ENCODE measurements at regions not wholly inside any gene's neighbourhood (a gene's known extent, or its start where the extent isn't known, plus 50 kb on each side); places are given as distances from the start of the nearest gene placed in this dataset.
"Not testable (repeated sequence)": the region's sequence is repeated elsewhere in the genome, so short reads cannot be mapped to it uniquely, and the experiment has no call there.

DNA sequence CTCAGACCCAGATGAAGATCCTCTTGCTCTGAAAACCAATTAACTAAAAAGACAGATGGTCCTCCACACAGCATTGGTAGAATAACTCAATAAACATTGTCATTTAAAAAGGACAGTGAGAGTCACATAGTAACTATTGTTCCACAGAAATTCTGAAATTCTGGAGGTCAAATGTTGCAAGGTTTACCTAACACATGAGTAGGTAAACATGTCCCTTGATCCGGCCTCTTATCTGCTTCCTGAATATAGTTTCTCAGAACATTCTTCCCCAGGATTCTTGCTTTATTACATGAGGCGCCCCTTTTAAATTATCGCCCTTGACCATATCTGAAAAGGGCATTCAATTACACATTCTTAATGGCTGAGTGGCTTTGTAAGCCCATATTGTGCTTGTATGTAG is 270.7 kb downstream of the SEMA3D start:
- H3K4me3 ChIP-seq (ENCODE audit: control insufficient read depth, low read depth, low read length), result no peak overlapping the region
- TF ChIP-seq, protein P1, sequence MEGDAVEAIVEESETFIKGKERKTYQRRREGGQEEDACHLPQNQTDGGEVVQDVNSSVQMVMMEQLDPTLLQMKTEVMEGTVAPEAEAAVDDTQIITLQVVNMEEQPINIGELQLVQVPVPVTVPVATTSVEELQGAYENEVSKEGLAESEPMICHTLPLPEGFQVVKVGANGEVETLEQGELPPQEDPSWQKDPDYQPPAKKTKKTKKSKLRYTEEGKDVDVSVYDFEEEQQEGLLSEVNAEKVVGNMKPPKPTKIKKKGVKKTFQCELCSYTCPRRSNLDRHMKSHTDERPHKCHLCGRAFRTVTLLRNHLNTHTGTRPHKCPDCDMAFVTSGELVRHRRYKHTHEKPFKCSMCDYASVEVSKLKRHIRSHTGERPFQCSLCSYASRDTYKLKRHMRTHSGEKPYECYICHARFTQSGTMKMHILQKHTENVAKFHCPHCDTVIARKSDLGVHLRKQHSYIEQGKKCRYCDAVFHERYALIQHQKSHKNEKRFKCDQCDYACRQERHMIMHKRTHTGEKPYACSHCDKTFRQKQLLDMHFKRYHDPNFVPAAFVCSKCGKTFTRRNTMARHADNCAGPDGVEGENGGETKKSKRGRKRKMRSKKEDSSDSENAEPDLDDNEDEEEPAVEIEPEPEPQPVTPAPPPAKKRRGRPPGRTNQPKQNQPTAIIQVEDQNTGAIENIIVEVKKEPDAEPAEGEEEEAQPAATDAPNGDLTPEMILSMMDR (conservative IDR thresholded peaks at IDR 0.05; ENCODE audit: control insufficient read depth, insufficient read depth, low read depth, low read length), result no peak
- no peak for DNase-seq (ENCODE audit: low read depth)

DNA sequence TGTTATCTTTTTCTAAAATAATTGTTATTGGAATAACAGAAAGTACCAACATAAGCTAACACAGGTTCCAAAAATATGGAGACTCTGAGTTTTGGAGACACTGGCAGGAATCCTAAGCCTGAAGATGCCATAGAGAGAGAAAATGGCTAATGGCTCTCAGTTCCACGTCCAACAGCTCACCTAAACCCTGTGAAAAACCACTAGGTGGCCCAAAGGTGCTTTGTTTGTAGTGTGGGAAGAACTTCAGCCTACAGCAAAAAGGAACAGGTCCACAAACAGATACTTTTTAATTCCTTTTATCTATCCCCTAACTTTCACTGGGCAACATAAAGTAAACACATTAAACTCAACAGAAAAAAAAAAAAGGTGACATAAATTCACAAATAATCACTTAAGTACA is 272.3 kb downstream of the SEMA3D start:
- TF ChIP-seq, protein P1 (conservative IDR thresholded peaks at IDR 0.05; ENCODE audit: control insufficient read depth, insufficient read depth, low read depth, low read length), result no peak
- no peak for DNase-seq (ENCODE audit: low read depth)
- no peak overlapping the region for H3K4me3 ChIP-seq (ENCODE audit: control insufficient read depth, low read depth, low read length)

GRCh38 chr7:84913731-84914130 is 273.1 kb downstream of the SEMA3D start:
- TF ChIP-seq, protein P1 (conservative IDR thresholded peaks at IDR 0.05; ENCODE audit: control insufficient read depth, insufficient read depth, low read depth, low read length), result no peak
- H3K4me3 ChIP-seq (ENCODE audit: control insufficient read depth, low read depth, low read length), result no peak overlapping the region
- peak; percentile 48 for DNase-seq (ENCODE audit: low read depth)

DNA sequence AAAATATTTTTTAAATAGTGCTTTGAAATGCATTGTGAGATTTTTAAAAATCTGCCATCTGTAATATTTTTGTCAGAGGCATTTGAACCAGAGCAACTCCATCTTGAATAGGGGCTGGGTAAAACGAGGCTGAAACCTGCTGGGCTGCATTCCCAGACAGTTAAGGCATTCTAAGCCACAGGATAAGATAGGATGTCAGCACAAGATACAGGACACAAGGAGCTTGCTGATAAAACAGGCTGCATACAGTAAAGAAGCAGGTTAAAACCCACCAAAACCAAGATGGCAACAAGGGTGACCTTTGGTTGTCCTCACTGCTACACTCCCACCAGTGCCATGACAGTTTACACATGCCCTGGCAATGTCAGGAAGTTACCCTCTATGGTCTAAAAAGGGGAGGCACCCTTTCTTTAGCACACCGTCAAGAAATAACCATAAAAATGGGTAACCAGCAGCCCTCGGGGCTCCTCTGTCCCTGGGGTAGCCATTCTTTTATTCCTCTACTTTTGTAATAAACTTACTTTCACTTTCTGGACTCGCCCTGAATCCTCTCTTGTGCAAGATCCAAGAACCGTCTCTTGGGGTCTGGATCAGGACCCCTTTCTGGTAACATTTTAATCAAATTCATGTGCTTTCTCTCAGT is 273.7 kb downstream of the SEMA3D start:
- no peak overlapping the region for H3K4me3 ChIP-seq (ENCODE audit: control insufficient read depth, low read depth, low read length)
- DNase-seq (ENCODE audit: low read depth), result peak; percentile 8
- TF ChIP-seq, protein P1 (conservative IDR thresholded peaks at IDR 0.05; ENCODE audit: control insufficient read depth, insufficient read depth, low read depth, low read length), result no peak

DNA sequence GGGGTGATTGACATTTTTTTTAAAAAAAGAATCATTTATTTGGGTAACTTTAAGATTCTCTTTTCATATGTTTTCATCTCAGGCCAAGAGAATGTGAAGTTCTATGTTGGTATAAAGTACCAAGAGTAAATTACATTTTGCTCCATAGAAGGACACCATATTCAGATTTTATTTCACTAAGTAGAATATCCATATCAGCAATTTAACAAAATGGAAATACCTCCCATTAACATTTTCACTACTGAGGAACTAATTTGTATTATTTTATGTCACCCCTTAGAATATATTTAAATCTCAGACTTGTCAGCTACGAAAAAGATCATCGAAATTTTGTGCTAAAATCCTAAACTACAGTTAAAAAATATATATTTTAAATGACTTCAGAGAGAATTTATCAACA is 274.3 kb downstream of the SEMA3D start:
- H3K4me3 ChIP-seq (ENCODE audit: control insufficient read depth, low read depth, low read length), result no peak overlapping the region
- no peak for DNase-seq (ENCODE audit: low read depth)
- TF ChIP-seq, protein P1 (conservative IDR thresholded peaks at IDR 0.05; ENCODE audit: control insufficient read depth, insufficient read depth, low read depth, low read length), result no peak

- TF ChIP-seq, protein P1 (conservative IDR thresholded peaks at IDR 0.05; ENCODE audit: control insufficient read depth, insufficient read depth, low read depth, low read length), result no peak
These were observed 274.8 kb downstream of the SEMA3D start for GRCh38 chr7:84912018-84912417.

DNA sequence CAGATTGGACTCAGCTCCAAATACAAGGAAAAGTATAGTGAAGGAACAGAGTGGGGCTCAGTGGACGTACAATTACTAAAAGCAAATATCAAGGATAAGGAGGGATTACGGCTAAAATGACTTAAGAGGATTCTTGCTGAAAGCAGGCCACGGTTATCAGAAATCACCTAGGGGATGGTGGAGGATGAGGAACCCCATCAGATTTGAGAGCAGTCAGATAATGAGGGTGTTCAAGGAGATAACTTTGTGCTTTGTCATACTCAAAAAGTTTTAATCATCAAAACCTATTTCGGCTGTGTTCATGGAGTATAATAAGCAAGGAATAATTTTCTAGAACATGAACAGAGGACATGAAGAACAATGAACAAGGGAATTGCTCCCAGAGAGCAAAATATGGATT is 275.8 kb downstream of the SEMA3D start:
- no peak overlapping the region for H3K4me3 ChIP-seq (ENCODE audit: control insufficient read depth, low read depth, low read length)
- no peak for DNase-seq (ENCODE audit: low read depth)
- TF ChIP-seq, protein P1 (conservative IDR thresholded peaks at IDR 0.05; ENCODE audit: control insufficient read depth, insufficient read depth, low read depth, low read length), result no peak

More at GRCh38 chr7:84912018-84912417, 274.8 kb downstream of the SEMA3D start:
- no peak overlapping the region for H3K4me3 ChIP-seq (ENCODE audit: control insufficient read depth, low read depth, low read length)
- DNase-seq (ENCODE audit: low read depth), result no peak

- not testable (repeated sequence) for H3K4me3 ChIP-seq (ENCODE audit: control insufficient read depth, low read depth, low read length)
These were observed 276.5 kb downstream of the SEMA3D start for GRCh38 chr7:84910322-84910721.

More at GRCh38 chr7:84910322-84910721, 276.5 kb downstream of the SEMA3D start:
- peak; percentile 27 for DNase-seq (ENCODE audit: low read depth)

Data from fibroblast of mammary gland (primary cell).